ENCODE measurements at regions not wholly inside any gene's neighbourhood (a gene's known extent, or its start where the extent isn't known, plus 50 kb on each side); places are given as distances from the start of the nearest gene placed in this dataset.
A peak's percentile ranks its signal among the peaks of the same experiment; 100 is the strongest.
"Not testable (repeated sequence)": the region's sequence is repeated elsewhere in the genome, so short reads cannot be mapped to it uniquely, and the experiment has no call there.

- DNase-seq (ENCODE audit: low read depth), result peak; percentile 3
Measured at GRCh38 chr2:175606010-175606841, 395.8 kb downstream of the LNPK start.

- no peak for DNase-seq (ENCODE audit: low read depth)
Measured at GRCh38 chr2:175605640-175606009, 396.4 kb downstream of the LNPK start.

DNA sequence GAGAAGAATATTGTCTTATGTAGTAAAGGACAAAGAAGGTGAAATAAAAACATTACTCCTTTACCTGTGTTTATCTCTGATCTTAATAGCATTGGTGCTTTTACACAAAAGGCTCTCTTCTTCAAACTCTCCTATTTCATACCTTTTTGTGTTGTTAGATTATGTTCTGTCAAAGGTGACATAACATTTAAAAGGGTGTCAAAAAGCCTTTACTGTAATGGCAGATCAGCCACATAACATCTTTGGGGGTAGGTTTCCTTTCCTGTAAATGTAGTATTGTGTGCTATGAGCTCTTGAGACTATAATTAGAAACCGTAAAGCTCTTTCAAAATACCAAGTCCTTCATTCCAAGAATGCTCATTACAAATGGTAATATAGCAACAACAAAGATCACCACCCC is 400.1 kb downstream of the LNPK start:
- no peak for DNase-seq (ENCODE audit: low read depth)

GRCh38 chr2:175599966-175600831 is 401.9 kb downstream of the LNPK start:
- peak; percentile 45 for DNase-seq (ENCODE audit: low read depth)

DNA sequence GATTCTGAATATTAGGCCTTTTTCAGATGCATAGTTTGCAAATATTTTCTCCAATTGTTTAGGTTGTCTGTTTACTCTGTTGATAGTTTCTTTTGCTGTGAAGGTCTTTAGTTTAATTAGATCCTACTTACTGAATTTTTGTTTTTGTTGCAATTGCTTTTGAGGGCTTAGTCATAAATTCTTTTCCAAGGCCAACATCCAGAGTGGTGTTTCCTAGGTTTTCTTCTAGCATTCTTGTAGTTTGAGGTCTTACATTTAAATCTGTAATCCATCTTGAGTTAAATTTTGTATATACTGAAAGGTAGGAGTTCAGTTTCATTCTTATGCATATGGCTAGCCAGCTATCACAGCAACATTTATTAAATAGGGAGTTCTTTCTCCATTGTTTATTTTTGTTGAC is 404.8 kb downstream of the LNPK start:
- DNase-seq (ENCODE audit: low read depth), result no peak

DNA sequence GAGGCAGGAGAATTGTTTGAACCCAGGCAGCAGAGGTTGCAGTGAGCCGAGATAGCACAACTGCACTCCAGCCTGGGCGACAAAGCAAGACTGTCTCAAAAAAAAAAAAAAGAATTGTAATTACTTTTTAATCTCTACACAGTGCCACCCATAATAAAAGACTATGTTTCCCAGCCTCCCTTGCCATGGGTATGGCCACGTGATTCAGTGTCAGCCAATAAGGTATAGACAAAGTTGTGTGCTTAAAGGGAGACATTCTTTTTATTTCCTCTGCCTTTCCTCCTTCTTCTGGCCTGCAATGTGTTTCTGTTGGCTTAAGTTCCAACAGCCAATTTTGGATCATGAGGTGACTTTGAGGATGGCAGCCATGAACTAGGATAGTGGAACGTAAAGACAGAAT is 406.9 kb downstream of the LNPK start:
- DNase-seq (ENCODE audit: low read depth), result no peak

GRCh38 chr2:175593686-175594525 is 408.2 kb downstream of the LNPK start:
- DNase-seq (ENCODE audit: low read depth), result not testable (repeated sequence)

DNA sequence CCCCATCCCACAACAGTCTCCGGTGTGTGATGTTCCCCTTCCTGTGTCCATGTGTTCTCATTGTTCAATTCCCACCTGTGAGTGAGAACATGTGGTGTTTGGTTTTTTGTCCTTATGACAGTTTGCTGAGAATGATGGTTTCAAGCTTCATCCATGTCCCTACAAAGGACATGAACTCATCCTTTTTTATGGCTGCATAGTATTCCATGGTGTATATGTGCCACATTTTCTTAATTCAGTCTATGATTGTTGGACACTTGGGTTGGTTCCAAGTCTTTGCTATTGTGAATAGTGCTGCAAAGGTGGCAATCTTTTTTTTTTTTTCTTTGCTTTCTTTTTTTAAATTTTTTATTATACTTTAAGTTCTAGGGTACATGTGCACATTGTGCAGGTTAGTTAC is 406.7 kb upstream of the ATP5MC3 start:
- DNase-seq (ENCODE audit: low read depth), result not testable (repeated sequence)

GRCh38 chr2:175585496-175585895 is 404.0 kb upstream of the ATP5MC3 start:
- no peak for DNase-seq (ENCODE audit: low read depth)

- no peak for DNase-seq (ENCODE audit: low read depth)
Measured at GRCh38 chr2:175580652-175581051, 399.1 kb upstream of the ATP5MC3 start.

DNA sequence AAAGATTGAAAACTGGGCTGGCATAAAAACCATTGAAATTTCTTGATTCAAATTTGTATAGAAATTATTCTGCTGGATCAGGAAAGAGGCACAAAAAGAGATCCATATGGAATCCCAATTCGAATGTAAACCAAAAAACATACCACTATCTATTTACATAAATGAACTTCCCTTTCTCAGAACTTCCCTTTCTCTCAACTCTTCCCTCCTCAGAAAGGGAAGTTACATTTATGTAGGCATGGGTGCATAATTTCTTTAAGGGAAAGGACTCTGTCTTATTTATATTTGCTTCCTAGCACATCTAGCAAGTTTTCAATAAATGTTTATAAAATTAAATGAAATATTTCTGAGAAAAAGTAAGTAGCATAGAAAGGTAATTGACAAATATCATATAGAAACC is 398.1 kb upstream of the ATP5MC3 start:
- no peak for DNase-seq (ENCODE audit: low read depth)

GRCh38 chr2:175577368-175577970 is 396.0 kb upstream of the ATP5MC3 start:
- DNase-seq (ENCODE audit: low read depth), result no peak

- no peak for DNase-seq (ENCODE audit: low read depth)
Measured at GRCh38 chr2:175576875-175577274, 395.4 kb upstream of the ATP5MC3 start.

GRCh38 chr2:175576270-175576669 is 394.8 kb upstream of the ATP5MC3 start:
- DNase-seq (ENCODE audit: low read depth), result no peak

DNA sequence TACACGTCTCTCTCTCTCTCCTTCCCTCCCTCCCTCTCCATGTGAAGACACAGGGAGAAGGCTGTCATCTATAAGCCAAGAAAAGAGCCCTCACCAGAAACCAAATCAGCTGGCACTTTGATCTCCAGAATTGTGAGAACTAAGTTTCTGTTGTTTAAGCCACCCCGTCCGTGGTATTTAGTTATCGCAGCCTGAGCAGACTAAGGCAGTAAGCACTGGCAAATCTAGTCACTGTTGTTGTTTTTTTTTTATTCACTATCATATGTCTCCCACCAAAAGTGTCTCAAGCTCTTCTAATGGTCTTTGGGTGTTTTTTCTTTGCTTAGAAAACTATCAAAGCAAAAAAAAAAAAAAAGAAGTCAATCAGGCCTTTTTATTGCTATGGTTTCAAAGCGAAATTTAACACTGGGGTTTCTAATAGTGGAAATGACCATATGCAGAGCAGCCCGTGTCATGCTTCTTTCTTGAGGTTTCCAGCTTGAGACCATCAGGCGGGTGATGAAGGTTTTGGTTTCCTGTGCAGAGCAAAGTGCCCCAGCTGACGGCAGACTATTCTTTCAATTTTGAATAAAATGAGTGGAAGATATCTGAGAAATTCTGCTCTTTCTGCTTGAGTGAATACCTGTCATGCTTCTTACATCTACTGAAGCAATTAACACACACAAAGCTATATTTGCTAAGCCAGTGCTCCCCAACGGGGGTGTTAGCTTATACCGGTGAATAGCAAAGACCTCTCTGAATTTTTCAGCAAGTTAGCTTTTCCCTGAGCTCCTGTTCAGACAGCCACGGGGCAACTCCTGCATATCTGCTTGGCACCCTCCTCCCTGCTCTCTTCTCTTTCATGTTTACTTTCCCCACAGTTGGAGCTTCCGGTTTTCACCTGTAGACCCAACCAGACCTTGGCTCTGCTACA is 394.1 kb upstream of the ATP5MC3 start:
- DNase-seq (ENCODE audit: low read depth), result no peak

DNA sequence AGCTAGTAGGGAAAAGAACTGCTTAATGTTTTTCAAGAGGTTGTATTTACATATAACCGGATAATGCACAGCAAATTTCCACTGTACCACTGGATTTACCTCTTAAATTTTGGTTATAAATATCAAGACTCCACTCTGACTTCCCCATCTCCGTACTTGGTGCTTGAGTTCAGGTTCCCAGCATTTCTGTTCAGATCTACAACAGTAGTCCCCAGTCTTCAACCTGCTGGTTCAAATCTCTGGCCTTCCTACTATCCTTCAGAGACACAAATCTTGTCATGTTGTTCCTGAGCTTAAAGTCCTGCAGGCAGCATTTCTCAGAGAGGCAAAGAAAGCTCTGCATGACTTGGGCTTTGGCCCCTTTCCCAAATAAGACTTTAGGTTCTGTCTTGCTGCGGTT is 392.6 kb upstream of the ATP5MC3 start:
- DNase-seq (ENCODE audit: low read depth), result no peak

- no peak for DNase-seq (ENCODE audit: low read depth)
Measured at GRCh38 chr2:175571078-175571653, 389.7 kb upstream of the ATP5MC3 start.

DNA sequence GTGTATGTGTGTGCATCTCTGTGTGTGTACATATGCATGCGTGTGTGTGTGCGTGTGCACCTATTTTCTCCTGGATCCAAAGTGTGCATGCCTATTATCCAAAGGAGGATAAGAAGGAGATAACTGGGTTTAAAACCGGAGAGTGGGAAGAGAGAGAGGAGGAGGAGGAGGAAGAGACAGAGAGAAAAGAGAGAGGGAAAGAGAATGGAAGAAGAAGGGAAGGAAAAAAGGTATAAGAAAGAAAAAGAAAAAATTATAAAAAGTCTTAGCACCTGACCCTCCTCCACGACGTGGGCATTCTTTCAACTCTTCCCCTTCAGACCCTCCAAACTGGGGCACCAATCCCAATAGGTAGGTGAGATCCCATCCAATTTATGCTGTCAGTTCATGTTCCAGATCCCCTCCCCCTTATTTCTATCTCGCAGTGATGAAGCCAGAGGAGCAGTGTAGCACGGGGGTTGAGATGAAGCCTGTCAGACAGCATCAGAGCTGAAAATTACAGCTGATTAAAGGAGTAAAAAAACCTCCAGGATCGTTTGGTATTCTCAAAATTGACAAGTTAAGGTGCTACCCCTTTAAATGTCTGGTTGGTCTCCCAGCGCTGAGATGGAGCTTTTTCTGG is 386.7 kb upstream of the ATP5MC3 start:
- DNase-seq (ENCODE audit: low read depth), result no peak

DNA sequence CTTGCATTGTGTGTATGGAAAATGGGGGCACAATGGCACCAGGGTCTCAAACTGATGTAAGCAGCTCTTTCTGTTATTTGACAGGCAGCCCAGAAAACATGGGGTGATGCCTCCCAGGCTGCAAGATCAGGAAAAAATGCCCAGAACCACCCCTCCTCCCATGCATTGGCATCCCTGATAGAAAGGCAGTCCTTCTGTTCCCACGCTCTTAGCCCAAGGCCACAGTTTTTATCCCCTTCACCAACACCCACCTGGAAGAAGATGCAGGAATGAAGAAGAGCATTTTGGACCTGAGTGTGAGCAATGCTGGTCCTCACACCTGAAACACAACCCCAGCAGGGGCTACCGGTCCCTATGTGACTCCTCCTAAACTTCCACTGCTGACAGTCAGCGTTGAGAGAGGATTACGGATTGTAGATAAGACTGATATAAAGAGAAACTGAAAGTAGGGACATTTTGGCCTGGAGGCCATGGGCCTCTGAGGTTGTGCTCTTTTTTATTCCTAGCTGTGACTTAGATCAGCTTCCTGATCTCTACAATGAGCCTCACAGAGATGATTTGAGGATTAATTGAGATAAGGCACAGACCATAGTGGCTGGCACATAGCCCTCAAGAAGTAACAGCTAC is 386.0 kb upstream of the ATP5MC3 start:
- DNase-seq (ENCODE audit: low read depth), result no peak

Data from iris pigment epithelial cell (primary cell).